ENCODE measurements at regions not wholly inside any gene's neighbourhood (a gene's known extent, or its start where the extent isn't known, plus 50 kb on each side); places are given as distances from the start of the nearest gene placed in this dataset.

DNA sequence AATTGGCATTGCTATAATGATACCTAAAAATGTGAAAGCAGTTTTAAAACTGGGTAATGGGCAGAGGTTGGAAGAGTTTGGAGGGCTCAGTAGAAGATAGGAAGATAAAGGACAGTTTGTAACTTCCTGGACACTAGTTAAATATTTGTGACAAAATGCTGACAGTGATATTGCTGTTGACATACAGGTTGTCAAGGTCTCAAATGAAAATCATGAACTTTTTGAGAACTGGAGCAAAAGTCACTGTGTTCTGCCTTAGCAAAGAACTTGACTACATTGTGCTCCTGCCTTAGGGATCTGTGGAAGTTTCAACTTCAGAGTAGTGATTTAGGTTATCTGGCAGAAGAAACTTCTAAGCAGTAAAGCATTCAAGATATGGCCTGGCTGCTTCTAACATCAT is 113.7 kb upstream of the CD96 start:
- in situ Hi-C loops (cut with HindIII; ENCODE audit: low pct_ligation_motif_present, low pct_unique_long_range_greater_than_20kb, low sequenced_read_pairs): no loop called here
- no peak for DNase-seq

DNA sequence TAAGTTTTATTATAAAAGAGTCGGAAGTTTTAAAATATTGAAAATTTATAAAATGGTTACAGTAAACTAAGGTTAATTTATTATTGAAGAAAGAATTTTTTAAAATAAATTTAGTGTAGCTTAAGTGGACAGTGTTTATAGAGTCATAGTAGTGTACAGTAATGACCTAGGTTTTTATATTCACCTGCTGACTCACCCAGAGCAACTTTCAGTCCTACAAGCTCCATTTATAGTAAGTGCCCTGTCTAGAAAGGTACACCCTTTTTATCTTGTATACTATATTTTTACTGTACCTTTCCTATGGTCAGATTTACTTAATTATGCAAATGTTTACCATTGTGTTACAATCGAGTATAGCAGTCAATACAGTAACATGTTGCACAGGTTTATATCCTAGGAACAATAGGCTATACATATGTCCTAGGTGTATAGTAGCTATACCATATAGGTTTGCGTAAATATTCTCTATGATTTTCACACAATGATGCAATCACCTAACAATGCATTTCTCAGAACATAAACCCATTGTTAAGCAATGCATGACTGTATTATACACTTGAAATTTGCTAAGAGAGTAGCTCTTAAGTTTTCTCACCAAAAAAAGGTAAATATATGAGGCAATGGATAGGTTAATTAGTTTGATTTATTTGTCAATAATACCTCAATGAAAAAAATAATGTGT is 106.9 kb upstream of the CD96 start:
- DNase-seq: no peak
- in situ Hi-C loops (cut with HindIII; ENCODE audit: low pct_ligation_motif_present, low pct_unique_long_range_greater_than_20kb, low sequenced_read_pairs): no loop called here

DNA sequence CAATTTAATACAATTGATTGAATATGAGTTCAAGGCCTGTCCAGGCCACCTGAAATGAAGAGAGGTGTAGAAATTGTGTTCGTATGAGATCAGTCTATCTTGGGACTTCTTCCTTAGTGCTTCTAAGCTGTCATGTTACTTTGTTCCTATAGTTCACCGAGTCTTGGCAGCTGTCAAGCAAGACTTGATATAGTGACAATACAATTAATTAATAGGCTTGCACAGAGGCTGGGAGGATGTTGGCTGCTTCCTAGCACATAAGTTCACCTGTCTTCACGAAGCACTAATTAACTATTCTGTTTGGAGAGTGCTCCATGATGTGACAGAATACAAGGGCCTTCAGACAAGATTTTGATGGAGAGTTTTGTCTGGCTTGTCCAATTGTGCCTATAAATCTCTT is 103.7 kb upstream of the CD96 start:
- no peak for DNase-seq
- in situ Hi-C loops (cut with HindIII; ENCODE audit: low pct_ligation_motif_present, low pct_unique_long_range_greater_than_20kb, low sequenced_read_pairs): no loop called here

DNA sequence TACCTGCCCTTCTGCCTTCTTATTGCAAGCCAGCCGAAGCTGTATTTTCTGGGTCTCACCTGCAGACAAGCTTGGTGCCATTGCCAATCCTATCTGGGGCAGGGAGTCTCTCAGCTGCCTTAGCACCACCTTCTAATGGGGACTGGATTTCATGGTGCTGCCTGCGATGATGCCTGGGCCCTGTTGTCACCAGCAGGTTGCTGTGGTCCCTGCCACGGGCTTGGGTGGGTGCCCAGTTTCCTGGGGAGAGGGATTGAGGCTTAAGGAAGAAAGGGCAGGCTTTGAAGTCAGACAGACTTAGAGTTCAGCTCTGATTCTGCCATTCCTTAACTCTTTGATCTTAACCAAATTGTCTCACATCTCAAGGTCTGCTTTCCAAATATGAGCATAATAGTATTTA is 87.4 kb upstream of the CD96 start:
- in situ Hi-C loops (cut with HindIII; ENCODE audit: low pct_ligation_motif_present, low pct_unique_long_range_greater_than_20kb, low sequenced_read_pairs): no loop called here
- DNase-seq: no peak

DNA sequence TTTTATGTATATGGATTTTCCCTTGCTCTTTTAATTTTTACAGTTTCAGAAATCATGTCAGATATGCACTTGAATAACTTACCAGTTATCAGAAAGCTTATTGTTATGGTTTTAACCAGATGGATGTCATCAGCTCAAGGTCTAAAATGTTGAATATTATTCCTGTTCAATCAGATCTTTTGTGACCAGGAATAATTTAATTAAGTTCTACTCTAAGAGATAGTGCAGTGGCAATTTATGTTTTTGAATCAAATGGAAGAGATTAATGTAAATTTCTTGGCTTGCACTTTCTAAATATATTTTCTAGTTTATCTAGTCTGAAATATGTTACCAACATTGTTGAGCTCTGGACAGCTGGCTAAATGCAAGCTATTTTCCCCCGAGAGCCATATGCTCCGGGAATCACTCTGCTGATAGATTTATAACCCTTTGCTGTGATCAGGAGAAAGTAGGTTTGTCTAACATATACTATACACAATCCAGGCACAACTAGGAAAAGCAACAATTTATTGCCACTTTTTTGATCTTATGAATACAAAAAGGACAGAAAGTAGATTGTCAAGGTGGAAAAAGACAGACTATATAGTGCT is 76.8 kb upstream of the CD96 start:
- in situ Hi-C loops (cut with HindIII; ENCODE audit: low pct_ligation_motif_present, low pct_unique_long_range_greater_than_20kb, low sequenced_read_pairs): no loop called here
- DNase-seq: no peak

DNA sequence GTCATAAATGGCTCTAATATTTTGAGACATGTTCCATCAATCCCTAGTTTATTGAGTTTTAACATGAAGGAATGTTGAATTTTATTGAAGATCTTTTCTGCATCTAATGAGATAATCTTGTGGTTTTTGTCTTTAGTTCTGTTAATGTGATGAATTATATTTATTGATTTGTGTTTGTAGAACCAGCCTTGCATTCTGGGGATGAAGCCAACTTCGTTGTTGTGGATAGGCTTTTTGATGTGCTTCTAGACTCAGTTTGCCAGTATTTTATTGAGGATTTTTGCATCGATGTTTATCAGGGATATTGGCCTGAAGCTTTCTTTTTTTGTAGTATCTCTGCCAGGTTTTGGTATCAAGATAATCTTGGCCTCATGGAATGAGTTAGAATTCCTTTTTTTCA is 72.0 kb upstream of the CD96 start:
- no peak for DNase-seq
- in situ Hi-C loops (cut with HindIII; ENCODE audit: low pct_ligation_motif_present, low pct_unique_long_range_greater_than_20kb, low sequenced_read_pairs): no loop called here

DNA sequence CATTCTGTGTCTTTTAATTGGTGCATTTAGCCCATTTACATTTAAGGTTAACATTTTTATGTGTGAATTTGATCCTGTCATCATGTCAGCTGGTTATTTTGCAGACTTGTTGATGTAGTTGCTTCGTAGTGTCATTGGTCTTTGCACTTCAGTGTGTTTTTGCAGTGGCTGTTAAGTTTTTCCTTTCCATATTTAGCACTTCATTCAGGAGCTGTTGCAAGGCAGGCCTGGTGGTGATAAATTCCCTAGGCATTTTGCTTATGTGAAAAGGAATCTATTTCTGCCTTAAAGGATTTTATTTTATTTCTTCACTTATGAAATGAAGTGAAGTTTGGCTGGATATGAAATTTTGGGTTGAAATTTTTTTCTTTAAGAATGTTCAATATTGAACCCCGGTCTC is 70.2 kb upstream of the CD96 start:
- DNase-seq: no peak
- in situ Hi-C loops (cut with HindIII; ENCODE audit: low pct_ligation_motif_present, low pct_unique_long_range_greater_than_20kb, low sequenced_read_pairs): no loop called here

DNA sequence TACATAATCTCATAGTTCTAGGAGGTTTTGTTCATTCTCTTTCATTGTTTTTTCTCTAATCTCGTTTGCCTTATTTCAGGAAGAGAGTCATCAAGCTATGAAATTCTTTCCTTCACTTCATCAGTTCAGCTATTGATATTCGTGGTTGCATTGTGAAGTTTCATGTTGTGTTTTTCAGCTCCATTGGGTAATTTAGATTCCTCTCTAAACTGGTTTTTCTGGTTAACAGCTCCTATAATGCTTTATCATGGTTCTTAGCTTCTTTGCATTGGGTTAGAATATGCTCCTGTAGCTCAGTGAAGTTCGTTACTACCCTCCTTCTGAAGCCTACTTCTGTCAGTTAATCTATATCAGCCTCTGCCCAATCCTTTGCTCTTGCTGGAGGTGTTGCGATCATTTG is 69.4 kb upstream of the CD96 start:
- in situ Hi-C loops (cut with HindIII; ENCODE audit: low pct_ligation_motif_present, low pct_unique_long_range_greater_than_20kb, low sequenced_read_pairs): no loop called here
- DNase-seq: no peak

DNA sequence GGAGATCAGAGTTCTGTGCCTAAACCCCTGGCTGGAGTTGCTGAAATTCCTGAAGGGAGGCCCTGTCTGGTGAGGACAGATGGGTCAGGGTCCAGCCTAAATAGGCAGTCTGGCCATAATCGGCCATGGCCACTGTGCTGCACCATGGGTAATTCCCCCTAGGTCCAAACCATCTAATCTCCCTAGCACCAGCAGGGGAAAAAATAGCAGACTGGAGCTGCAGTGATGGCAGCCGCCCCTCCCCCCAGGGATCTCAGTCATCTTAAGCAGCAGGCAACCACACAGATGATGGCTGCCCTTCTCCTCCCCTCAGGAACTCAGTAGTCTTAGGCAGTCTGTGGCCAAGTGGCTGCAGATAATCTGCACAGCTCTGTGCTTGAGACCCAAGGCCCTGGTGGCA is 68.4 kb upstream of the CD96 start:
- no peak for DNase-seq
- in situ Hi-C loops (cut with HindIII; ENCODE audit: low pct_ligation_motif_present, low pct_unique_long_range_greater_than_20kb, low sequenced_read_pairs): no loop called here

DNA sequence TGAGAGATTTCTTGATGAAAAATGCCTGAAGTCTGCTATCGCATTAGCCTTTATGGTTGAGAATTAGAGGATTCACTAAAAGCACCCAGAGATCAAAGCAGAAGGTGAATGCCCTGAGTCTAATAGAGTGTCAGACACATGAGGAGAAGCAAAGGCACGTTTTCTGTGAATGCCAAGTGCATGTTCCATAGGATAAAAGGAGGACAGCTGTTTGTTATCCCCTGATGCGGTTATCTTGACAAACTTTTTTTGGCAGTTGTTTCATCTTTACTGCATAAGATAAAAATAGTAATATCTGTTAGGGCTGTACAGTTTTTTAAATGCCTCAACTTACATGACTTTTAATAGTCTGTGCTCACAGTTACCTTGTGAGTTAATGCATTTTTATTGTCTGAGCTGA is 65.3 kb upstream of the CD96 start:
- no peak for DNase-seq
- in situ Hi-C loops (cut with HindIII; ENCODE audit: low pct_ligation_motif_present, low pct_unique_long_range_greater_than_20kb, low sequenced_read_pairs): no loop called here

DNA sequence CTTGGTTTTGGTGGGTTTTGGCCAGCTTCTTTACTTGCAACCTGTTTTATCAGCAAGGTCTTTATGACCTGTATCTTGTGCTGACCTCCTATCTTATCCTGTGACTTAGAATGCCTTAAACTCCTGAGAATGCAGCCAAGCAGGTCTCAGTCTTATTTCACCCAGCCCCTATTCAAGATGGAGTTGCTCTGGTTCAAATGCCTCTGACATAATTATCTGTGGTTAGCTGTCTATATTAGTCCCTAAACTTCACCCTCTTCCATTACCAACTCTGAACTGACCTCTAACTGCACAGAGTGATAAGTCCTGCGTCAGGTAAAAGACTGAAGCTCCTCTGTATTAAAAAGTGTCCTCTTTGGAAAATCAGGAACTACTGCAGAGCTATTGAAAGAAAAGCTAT is 61.9 kb upstream of the CD96 start:
- in situ Hi-C loops (cut with HindIII; ENCODE audit: low pct_ligation_motif_present, low pct_unique_long_range_greater_than_20kb, low sequenced_read_pairs): no loop called here

DNA sequence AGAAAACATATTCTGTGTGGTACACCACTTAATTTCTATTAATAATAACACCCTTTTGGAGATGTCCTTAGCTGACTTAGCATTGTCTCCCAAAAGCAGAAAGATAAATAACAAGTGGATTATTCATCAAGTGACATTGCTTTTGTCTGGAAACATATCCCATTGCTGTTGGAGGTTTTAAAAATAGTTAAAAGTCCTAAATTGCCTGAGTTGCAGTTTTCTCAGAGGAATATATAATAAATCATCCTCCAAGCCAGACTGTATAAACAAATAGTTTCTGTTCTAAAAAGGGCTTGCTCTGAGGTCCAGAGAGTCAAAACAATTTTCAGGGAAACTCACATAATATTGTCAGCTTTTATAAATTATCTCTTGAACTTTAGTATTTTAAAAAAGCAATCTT is 60.4 kb upstream of the CD96 start:
- in situ Hi-C loops (cut with HindIII; ENCODE audit: low pct_ligation_motif_present, low pct_unique_long_range_greater_than_20kb, low sequenced_read_pairs): no loop called here
- no peak for DNase-seq

More for the DNA sequence above, 61.9 kb upstream of the CD96 start:
- no peak for DNase-seq

DNA sequence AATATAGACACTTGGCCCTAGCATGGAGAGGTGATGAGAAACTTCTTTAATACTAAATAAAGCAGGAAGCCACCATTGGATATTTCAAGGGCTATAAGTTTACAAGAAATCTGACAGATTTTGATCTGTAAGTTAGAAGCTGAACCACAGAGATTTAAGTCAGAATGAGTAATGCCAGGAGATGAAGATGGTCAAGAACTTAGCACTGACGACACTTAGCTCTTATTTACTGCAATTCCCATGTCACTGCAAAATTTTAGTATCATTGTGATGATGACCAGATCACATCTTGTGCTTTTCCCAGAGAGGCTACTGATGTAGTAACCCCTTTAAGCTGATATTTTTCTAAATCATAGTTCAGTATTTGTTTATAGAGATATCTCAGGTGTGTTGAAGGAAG is 59.4 kb upstream of the CD96 start:
- no peak for DNase-seq
- in situ Hi-C loops (cut with HindIII; ENCODE audit: low pct_ligation_motif_present, low pct_unique_long_range_greater_than_20kb, low sequenced_read_pairs): no loop called here

DNA sequence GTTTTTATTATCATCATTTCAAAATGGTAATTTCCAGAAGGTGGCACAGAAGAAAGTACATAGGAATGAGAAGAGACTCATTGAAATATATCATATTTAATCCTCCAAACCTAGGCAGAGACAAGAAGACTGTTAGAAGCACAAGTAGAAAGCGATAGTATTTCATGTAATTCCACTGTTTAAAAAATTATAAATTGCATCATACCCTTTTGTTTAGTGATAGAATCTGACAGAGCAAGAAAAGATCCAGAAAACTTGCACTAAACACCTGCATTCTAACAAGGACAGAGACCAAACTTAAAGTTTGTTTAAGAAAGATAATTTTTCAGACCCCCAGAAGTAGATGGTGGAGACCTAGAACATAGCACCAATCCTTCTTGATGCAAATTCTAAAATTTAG is 56.9 kb upstream of the CD96 start:
- in situ Hi-C loops (cut with HindIII; ENCODE audit: low pct_ligation_motif_present, low pct_unique_long_range_greater_than_20kb, low sequenced_read_pairs): no loop called here
- DNase-seq: no peak

Data from ACHN (cell line).